Stimulated activated CD4-positive, alpha-beta T cell treated with anti-CD3 and anti-CD28 coated beads, Interleukin-4, amount 100 ng/mL, for 4 hours (primary cell): ENCODE measurements at regions not wholly inside any gene's neighbourhood (a gene's known extent, or its start where the extent isn't known, plus 50 kb on each side); places are given as distances from the start of the nearest gene placed in this dataset.
"Not testable (repeated sequence)": the region's sequence is repeated elsewhere in the genome, so short reads cannot be mapped to it uniquely, and the experiment has no call there.

Experiments
- DNase-seq, 2 experiments: peaks; one replicate each; pipeline ENCODE4 v3.0.0-alpha.2; 2020

GRCh38 chr3:23116081-23116837 is 86.9 kb upstream of the UBE2E2 start:
- DNase-seq: no peak

DNA sequence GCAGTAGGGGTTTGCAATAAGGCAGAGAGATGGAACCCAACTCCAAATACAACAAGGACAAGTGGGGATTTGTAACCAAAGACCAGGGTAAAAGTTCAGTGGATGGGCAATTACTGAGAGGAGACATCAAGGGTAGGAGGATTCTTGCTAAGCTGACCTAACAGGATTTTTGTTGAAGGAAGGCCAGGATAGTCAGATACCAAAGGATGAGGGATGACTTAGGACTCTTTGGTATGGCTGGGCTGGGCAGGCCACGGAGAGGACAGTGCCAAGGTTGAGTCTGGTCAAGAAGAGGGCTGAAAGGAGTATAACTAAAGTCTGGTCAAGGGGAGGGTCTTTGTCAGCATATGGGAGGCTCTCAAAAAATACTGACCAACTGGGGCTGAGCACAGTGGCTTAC is 85.3 kb upstream of the UBE2E2 start:
- DNase-seq: no peak

DNA sequence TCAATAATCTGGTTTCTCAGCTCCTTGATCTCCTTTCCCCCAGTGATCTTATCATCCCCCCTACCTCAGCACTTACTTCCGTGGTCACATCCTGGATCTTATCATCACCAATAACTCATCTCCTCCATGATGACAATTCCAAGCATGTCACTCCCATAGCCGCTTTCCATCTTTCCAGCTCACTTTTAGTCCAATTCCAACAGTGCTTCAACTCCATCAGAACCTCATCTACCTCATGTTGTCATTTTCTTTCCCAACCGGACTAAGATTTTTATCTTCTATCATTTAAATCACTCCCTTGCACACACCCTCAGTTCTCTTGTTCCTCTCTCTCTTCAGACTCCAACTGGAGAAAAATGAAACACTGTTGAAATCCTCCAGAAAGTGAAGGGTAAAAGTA is 75.9 kb upstream of the UBE2E2 start:
- no peak for DNase-seq

GRCh38 chr3:23128655-23129054 is 74.5 kb upstream of the UBE2E2 start:
- no peak for DNase-seq

GRCh38 chr3:23129117-23129516 is 74.0 kb upstream of the UBE2E2 start:
- no peak for DNase-seq

GRCh38 chr3:23129817-23130216 is 73.3 kb upstream of the UBE2E2 start:
- DNase-seq: no peak

DNA sequence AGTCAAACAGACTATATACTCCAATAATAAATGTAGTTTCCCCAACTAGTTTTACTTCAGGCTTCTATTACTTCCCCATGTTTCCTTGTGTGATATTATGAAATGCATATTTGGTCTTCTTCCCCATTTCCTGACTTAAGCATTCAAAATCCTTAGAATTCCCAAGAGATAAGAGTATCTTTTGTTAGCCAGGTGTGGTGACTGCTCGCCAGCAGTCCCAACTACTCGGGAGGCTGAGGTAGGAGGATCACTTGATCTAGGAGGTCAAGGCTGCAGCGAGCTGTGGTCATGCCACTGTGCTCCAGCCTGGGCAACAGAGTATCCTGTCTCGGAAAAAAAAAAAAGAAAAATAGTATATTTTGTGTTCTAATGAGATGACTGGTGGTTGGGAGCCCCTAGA is 72.7 kb upstream of the UBE2E2 start:
- DNase-seq: no peak

GRCh38 chr3:23135026-23135785 is 67.9 kb upstream of the UBE2E2 start:
- no peak for DNase-seq

DNA sequence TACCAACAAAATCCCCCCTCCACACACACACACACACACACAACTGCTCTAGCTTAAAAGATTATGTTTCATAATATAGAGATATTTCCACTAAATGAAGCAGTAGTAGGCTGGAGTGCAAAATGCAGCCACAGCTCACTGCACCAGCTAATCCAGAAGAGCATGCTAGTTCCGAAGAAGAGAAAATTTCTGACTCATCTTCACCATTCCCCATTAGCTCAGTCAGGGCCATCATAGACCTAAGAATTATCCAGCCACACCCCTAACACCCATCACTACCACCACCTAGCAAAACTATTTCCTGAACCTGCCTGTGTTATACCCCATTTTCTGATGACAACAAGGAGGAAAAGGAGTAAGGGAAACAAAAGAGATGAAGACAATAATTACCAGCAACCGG is 67.1 kb upstream of the UBE2E2 start:
- DNase-seq: no peak

GRCh38 chr3:23144051-23144450 is 59.1 kb upstream of the UBE2E2 start:
- DNase-seq: not testable (repeated sequence)

- DNase-seq: no peak
Observed at GRCh38 chr3:23146163-23146562, 57.0 kb upstream of the UBE2E2 start.

DNA sequence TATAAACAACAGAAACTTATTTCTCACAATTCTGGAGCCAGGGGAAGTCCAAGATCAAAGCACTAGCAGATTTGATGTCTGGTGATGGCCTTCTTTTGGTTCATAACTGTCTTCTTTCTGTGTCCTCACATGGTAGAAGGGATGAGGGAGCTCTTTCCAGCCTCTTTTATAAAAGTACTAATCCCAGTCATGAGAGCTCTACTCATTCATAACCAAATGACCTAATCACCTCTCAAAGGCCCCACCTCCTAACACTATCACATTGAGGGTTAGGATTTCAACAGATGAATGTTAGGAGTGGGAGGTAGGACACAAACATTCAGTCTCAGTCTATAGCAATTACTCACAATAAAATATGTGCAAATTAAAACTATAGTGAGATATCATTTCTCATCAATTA is 50.1 kb upstream of the UBE2E2 start:
- no peak for DNase-seq
